NOMO-1 treated with dmso at 0.1 percent for 144 hours (cell line): ENCODE measurements at regions not wholly inside any gene's neighbourhood (a gene's known extent, or its start where the extent isn't known, plus 50 kb on each side); places are given as distances from the start of the nearest gene placed in this dataset.

Experiments used
- DNase-seq: peaks from one replicate; lab custom pipeline; 2025; ENCODE audit not compliant: unreplicated experiment; lab: John Stamatoyannopoulos, UW

GRCh38 chr15:93496888-93497287 is 407.9 kb upstream of the RGMA start:
- no peak for DNase-seq

- DNase-seq = no peak
These were observed 407.0 kb upstream of the RGMA start for GRCh38 chr15:93495799-93496637.

GRCh38 chr15:93493172-93493571 is 404.2 kb upstream of the RGMA start:
- no peak for DNase-seq

- DNase-seq = no peak
These were observed 402.3 kb upstream of the RGMA start for GRCh38 chr15:93491291-93491690.

- DNase-seq = no peak
These were observed 399.3 kb upstream of the RGMA start for GRCh38 chr15:93488296-93488713.

- no peak for DNase-seq
These were observed 397.6 kb upstream of the RGMA start for GRCh38 chr15:93486407-93487117.

- no peak for DNase-seq
These were observed 396.7 kb upstream of the RGMA start for GRCh38 chr15:93485438-93486327.

- DNase-seq = no peak
These were observed 394.9 kb upstream of the RGMA start for GRCh38 chr15:93483923-93484322.

- DNase-seq = no peak
These were observed 393.7 kb upstream of the RGMA start for GRCh38 chr15:93482731-93483130.

- no peak for DNase-seq
These were observed 390.7 kb upstream of the RGMA start for GRCh38 chr15:93479715-93480114.

- no peak for DNase-seq
These were observed 389.9 kb upstream of the RGMA start for GRCh38 chr15:93478947-93479346.

GRCh38 chr15:93477721-93478120 is 388.7 kb upstream of the RGMA start:
- DNase-seq = no peak

GRCh38 chr15:93477188-93477587 is 388.2 kb upstream of the RGMA start:
- no peak for DNase-seq

- DNase-seq = no peak
These were observed 387.6 kb upstream of the RGMA start for GRCh38 chr15:93476491-93477177.

- DNase-seq = no peak
These were observed 385.7 kb upstream of the RGMA start for GRCh38 chr15:93474728-93475127.

GRCh38 chr15:93469994-93470393 is 381.0 kb upstream of the RGMA start:
- DNase-seq = no peak

GRCh38 chr15:93467337-93467736 is 378.3 kb upstream of the RGMA start:
- no peak for DNase-seq

- no peak for DNase-seq
These were observed 377.4 kb upstream of the RGMA start for GRCh38 chr15:93466380-93466779.

- no peak for DNase-seq
These were observed 373.7 kb upstream of the RGMA start for GRCh38 chr15:93462690-93463089.

GRCh38 chr15:93460717-93461116 is 371.7 kb upstream of the RGMA start:
- DNase-seq = no peak

GRCh38 chr15:93459396-93459795 is 370.4 kb upstream of the RGMA start:
- no peak for DNase-seq
